HG03066 (cell line): ENCODE measurements at regions not wholly inside any gene's neighbourhood (a gene's known extent, or its start where the extent isn't known, plus 50 kb on each side); places are given as distances from the start of the nearest gene placed in this dataset.

ENCODE experiments used
- ATAC-seq: cut with Tn5 transposase; IDR thresholded peaks from one replicate; pipeline ENCODE4 v1.9.1; 2021; ENCODE audit warnings: low read depth; ENCODE audit not compliant: unreplicated experiment

- no peak for ATAC-seq
Measured at GRCh38 chr16:74232806-74233465, 63.7 kb upstream of the PSMD7 start.

- no peak for ATAC-seq
Measured at GRCh38 chr16:74230126-74230525, 66.5 kb upstream of the PSMD7 start.

- ATAC-seq: no peak
Measured at GRCh38 chr16:74226338-74226954, 70.2 kb upstream of the PSMD7 start.

- ATAC-seq: no peak
Measured at GRCh38 chr16:74224828-74225612, 71.6 kb upstream of the PSMD7 start.

- no peak for ATAC-seq
Measured at GRCh38 chr16:74221828-74222227, 74.8 kb upstream of the PSMD7 start.

GRCh38 chr16:74219706-74220105 lies 76.9 kb upstream of the PSMD7 start:
- no peak for ATAC-seq

GRCh38 chr16:74218871-74219270 lies 77.7 kb upstream of the PSMD7 start:
- no peak for ATAC-seq

GRCh38 chr16:74216319-74216718 lies 80.3 kb upstream of the PSMD7 start:
- ATAC-seq: no peak

- ATAC-seq: no peak
Measured at GRCh38 chr16:74215249-74215648, 81.4 kb upstream of the PSMD7 start.

GRCh38 chr16:74213372-74213771 lies 83.2 kb upstream of the PSMD7 start:
- ATAC-seq: no peak

GRCh38 chr16:74210245-74210644 lies 86.4 kb upstream of the PSMD7 start:
- ATAC-seq: no peak

GRCh38 chr16:74202009-74202408 lies 94.6 kb upstream of the PSMD7 start:
- no peak for ATAC-seq

GRCh38 chr16:74201576-74201975 lies 95.0 kb upstream of the PSMD7 start:
- no peak for ATAC-seq

GRCh38 chr16:74200921-74201320 lies 95.7 kb upstream of the PSMD7 start:
- no peak for ATAC-seq

- ATAC-seq: no peak
Measured at GRCh38 chr16:74199842-74200124, 96.8 kb upstream of the PSMD7 start.

GRCh38 chr16:74199066-74199841 lies 97.4 kb upstream of the PSMD7 start:
- ATAC-seq: no peak

- ATAC-seq: no peak
Measured at GRCh38 chr16:74192281-74192797, 104.3 kb upstream of the PSMD7 start.

GRCh38 chr16:74190292-74190691 lies 106.3 kb upstream of the PSMD7 start:
- ATAC-seq: no peak

GRCh38 chr16:74188856-74189255 lies 107.8 kb upstream of the PSMD7 start:
- no peak for ATAC-seq

GRCh38 chr16:74186561-74186971 lies 110.0 kb upstream of the PSMD7 start:
- no peak for ATAC-seq

GRCh38 chr16:74184839-74185238 lies 111.8 kb upstream of the PSMD7 start:
- no peak for ATAC-seq
